SK-N-SH (cell line): ENCODE measurements at regions not wholly inside any gene's neighbourhood (a gene's known extent, or its start where the extent isn't known, plus 50 kb on each side); places are given as distances from the start of the nearest gene placed in this dataset.

Source experiments
- CTCF ChIA-PET: fragments of 300-600, 350-600 bp; formaldehyde crosslinking; extraction: SDS; loops from one replicate; lab custom pipeline; 2021; lab: Yijun Ruan, JAX
- POLR2A ChIA-PET: fragments of 350-600 bp; sonication (Branson Sonifier 250); formaldehyde crosslinking; extraction: SDS; loops from one replicate; lab custom pipeline; 2020; ENCODE audit warnings: antibody characterized with exemption, inconsistent platforms; lab: Yijun Ruan, JAX
- DNase-seq: peaks from one replicate; pipeline ENCODE4 v3.0.0; 2012
- H2AFZ ChIP-seq: fragments of 200-600 bp; sonication (generic); 2 replicates; pipeline ENCODE4 v1.8.1; 2016; ENCODE audit warnings: antibody characterized with exemption, mild to moderate bottlenecking, low read depth
- H3F3A ChIP-seq: fragments of 200-600 bp; sonication (generic); replicated peaks from 2 replicates; pipeline ENCODE3; 2016; ENCODE audit warnings: antibody characterized with exemption, mild to moderate bottlenecking; ENCODE audit not compliant: insufficient read depth
- H3K27ac ChIP-seq, 2 experiments: fragments of 200-500 bp in 1 of 2; fragments of 200-600 bp in 1 of 2; sonication (Bioruptor generic) in 1 of 2; sonication (generic), shearing (Covaris generic) in 1 of 2; 2 replicates each; pipeline versions ENCODE4 v1.5.1 to v1.6.1; 2014 to 2016; ENCODE audit warnings: low read depth in 2 of 2, inconsistent platforms in 1 of 2, low read length in 1 of 2, mild to moderate bottlenecking in 1 of 2, mixed read lengths in 1 of 2
- H3K27me3 ChIP-seq: fragments of 200-600 bp; sonication (generic), shearing (Covaris generic); 2 replicates; pipeline ENCODE4 v1.6.1; 2016; ENCODE audit warnings: mixed run types; ENCODE audit not compliant: insufficient read depth
- H3K36me3 ChIP-seq, 2 experiments: fragments of 200-500 bp in 1 of 2; fragments of 200-600 bp in 1 of 2; sonication (Bioruptor generic) in 1 of 2; sonication (generic) in 1 of 2; replicated peaks in 1 of 2; 2 replicates each; pipeline versions ENCODE3 to v1.5.1; 2014 to 2016; ENCODE audit warnings: low read length in 1 of 2, mild to moderate bottlenecking in 1 of 2; ENCODE audit not compliant: insufficient read depth in 2 of 2, control insufficient read depth in 1 of 2
- H3K4me1 ChIP-seq, 2 experiments: fragments of 200-500 bp in 1 of 2; fragments of 200-600 bp in 1 of 2; sonication (Bioruptor generic) in 1 of 2; sonication (generic), shearing (Covaris generic) in 1 of 2; 2 replicates each; pipeline versions ENCODE4 v1.5.1 to v1.6.1; 2014 to 2016; ENCODE audit warnings: low read depth in 1 of 2, low read length in 1 of 2, mixed run types in 1 of 2; ENCODE audit not compliant: insufficient read depth in 2 of 2, control insufficient read depth in 1 of 2
- H3K4me2 ChIP-seq: fragments of 200-600 bp; sonication (generic), shearing (Covaris generic); 2 replicates; pipeline ENCODE4 v1.6.1; 2017; ENCODE audit warnings: mixed run types
- H3K4me3 ChIP-seq, 2 experiments: fragments of 200-500 bp in 1 of 2; fragments of 200-600 bp in 1 of 2; sonication (Bioruptor generic) in 1 of 2; sonication (generic), shearing (Covaris generic) in 1 of 2; 2 replicates each; pipeline versions ENCODE4 v1.5.1 to v1.8.1; 2014 to 2016; ENCODE audit warnings: low read depth in 2 of 2, inconsistent platforms in 1 of 2, low read length in 1 of 2, mild to moderate bottlenecking in 1 of 2, mixed read lengths in 1 of 2, moderate library complexity in 1 of 2
- H3K79me2 ChIP-seq: fragments of 200-600 bp; sonication (generic); 2 replicates; pipeline ENCODE4 v1.8.1; 2017; ENCODE audit warnings: mild to moderate bottlenecking; ENCODE audit not compliant: insufficient read depth
- H3K9ac ChIP-seq: fragments of 200-600 bp; sonication (generic); 2 replicates; pipeline ENCODE4 v1.6.1; 2017; ENCODE audit warnings: mixed run types
- H3K9me2 ChIP-seq: fragments of 200-600 bp; sonication (generic); 2 replicates; pipeline ENCODE4 v1.6.1; 2017; ENCODE audit warnings: mixed run types
- H3K9me3 ChIP-seq: fragments of 200-600 bp; sonication (generic); 2 replicates; pipeline ENCODE4 v1.6.1; 2017; ENCODE audit warnings: mixed run types, mild to moderate bottlenecking, moderate library complexity
- H4K20me1 ChIP-seq: fragments of 200-600 bp; sonication (generic); 2 replicates; pipeline ENCODE4 v1.6.1; 2017; ENCODE audit warnings: mild to moderate bottlenecking, mixed run types; ENCODE audit not compliant: insufficient read depth
- EP300 ChIP-seq, 2 experiments: IDR thresholded peaks; 2 replicates each; pipeline versions ENCODE4 v1.4.0 to v1.6.1; 2012; ENCODE audit warnings: borderline replicate concordance in 1 of 2, low read depth in 1 of 2, low read length in 1 of 2
- EZH2phosphoT487 ChIP-seq: fragments of 200-600 bp; sonication (generic); IDR thresholded peaks from 2 replicates; pipeline ENCODE4 v1.6.1; 2017; ENCODE audit warnings: low read depth, mixed run types, mild to moderate bottlenecking, antibody characterized with exemption, moderate library complexity, borderline replicate concordance
- FOSL2 ChIP-seq: IDR thresholded peaks from 2 replicates; pipeline ENCODE4 v1.4.0; 2012; ENCODE audit warnings: low read depth, mild to moderate bottlenecking, moderate library complexity, borderline replicate concordance
- GABPA ChIP-seq: IDR thresholded peaks from 2 replicates; pipeline ENCODE4 v1.4.0; 2012; ENCODE audit warnings: low read depth, mild to moderate bottlenecking
- JUND ChIP-seq: IDR thresholded peaks from 2 replicates; pipeline ENCODE4 v1.4.0; 2012
- MEF2A ChIP-seq: IDR thresholded peaks from 2 replicates; pipeline ENCODE4 v1.4.0; 2012; ENCODE audit warnings: low read depth, borderline replicate concordance
- MXI1 ChIP-seq: IDR thresholded peaks from 2 replicates; pipeline ENCODE4 v1.6.1; 2012; ENCODE audit warnings: mild to moderate bottlenecking, low read depth, low read length, improper control_type of control experiment
- NFIC ChIP-seq: IDR thresholded peaks from 2 replicates; pipeline ENCODE4 v1.4.0; 2012; ENCODE audit warnings: borderline replicate concordance
- POLR2AphosphoS5 ChIP-seq: IDR thresholded peaks from 2 replicates; pipeline ENCODE4 v1.6.1; 2012; ENCODE audit warnings: low read depth, low read length
- RCOR1 ChIP-seq: fragments of 150-350 bp; IDR thresholded peaks from 2 replicates; pipeline ENCODE4 v1.6.1; 2017; ENCODE audit warnings: antibody characterized with exemption, low read length
- RFX5 ChIP-seq: IDR thresholded peaks from 2 replicates; pipeline ENCODE4 v1.6.1; 2012; ENCODE audit warnings: mild to moderate bottlenecking, improper control_type of control experiment, low read length
- SIN3A ChIP-seq: IDR thresholded peaks from 2 replicates; pipeline ENCODE4 v1.6.1; 2012; ENCODE audit warnings: low read depth, mild to moderate bottlenecking, low read length, moderate library complexity, borderline replicate concordance
- SMC3 ChIP-seq: IDR thresholded peaks from 2 replicates; pipeline ENCODE4 v1.6.1; 2012; ENCODE audit warnings: low read depth, low read length, improper control_type of control experiment
- TEAD4 ChIP-seq: IDR thresholded peaks from 2 replicates; pipeline ENCODE4 v1.4.0; 2012; ENCODE audit warnings: mild to moderate bottlenecking, borderline replicate concordance; ENCODE audit not compliant: insufficient read depth
- WGBS: methylation state at CpG from one replicate; pipeline ENCODE4 v1.1.6; 2017; ENCODE audit warnings: low lambda C conversion rate; 5-methylcytosine and 5-hydroxymethylcytosine counted together
- TF ChIP-seq, protein P1 (sequence below): IDR thresholded peaks from 2 replicates; pipeline ENCODE4 v1.6.1; 2012; ENCODE audit warnings: mild to moderate bottlenecking, low read depth, low read length, moderate library complexity
- TF ChIP-seq, protein P2 (sequence below): IDR thresholded peaks from 2 replicates; pipeline ENCODE4 v1.4.0; 2012; ENCODE audit warnings: low read depth, borderline replicate concordance
- TF ChIP-seq, protein P3 (sequence below): fragments of 150-350 bp; IDR thresholded peaks from 2 replicates; pipeline ENCODE4 v1.6.1; 2017; ENCODE audit warnings: antibody characterized with exemption, low read length, low read depth, borderline replicate concordance

DNA sequence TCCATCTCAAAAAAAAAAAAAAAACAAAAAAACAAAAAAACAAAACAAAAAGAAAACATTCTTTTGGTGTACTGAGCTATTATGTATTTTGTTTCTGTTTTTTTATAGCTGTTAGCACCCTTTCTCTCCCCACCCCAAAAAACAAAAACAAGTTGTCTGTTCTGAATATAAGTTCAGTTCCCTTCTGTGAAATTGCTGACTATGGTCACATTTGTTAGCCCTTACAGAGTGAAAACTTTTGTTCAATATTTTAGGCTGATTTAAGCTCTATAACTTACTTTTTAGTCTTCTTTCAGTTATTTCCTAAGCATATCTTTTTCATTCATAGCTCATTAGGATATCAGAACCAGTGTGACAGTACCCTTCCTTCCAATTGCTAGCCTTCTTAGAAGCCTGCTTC is 1056.6 kb upstream of the NCAM2 start:
- Histone ChIP-seq H2AFZ (no peak overlapping the region), H3K9ac (no peak overlapping the region), H3K9me3 (no peaks in the 10 kb centered on the region), H3K4me3 (no peak overlapping the region), H3K79me2 (no peaks in the 10 kb centered on the region), H4K20me1 (no peaks in the 10 kb centered on the region), H3K27ac (no peak overlapping the region), H3K27me3 (no peaks in the 10 kb centered on the region), H3K4me1 (no peaks in the 10 kb centered on the region), H3K4me2 (no peak overlapping the region), H3F3A (no peaks in the 10 kb centered on the region), H3K9me2 (no peaks in the 10 kb centered on the region), H3K36me3 (no peaks in the 10 kb centered on the region)
- ChIA-PET POLR2A (no interaction called here), CTCF (no interaction called here)
- DNase-seq: no peak
- TF ChIP-seq EZH2phosphoT487 (no peak), MEF2A (no peak), SIN3A (no peak), POLR2AphosphoS5 (no peak), TEAD4 (no peak), FOSL2 (no peak), JUND (no peak), RCOR1 (no peak), SMC3 (no peak), EP300 (IDR thresholded peaks at IDR 0.05; ENCODE audit: borderline replicate concordance in 1 of 2, low read depth in 1 of 2, low read length in 1 of 2) (no peak)
- TF ChIP-seq, protein P1, sequence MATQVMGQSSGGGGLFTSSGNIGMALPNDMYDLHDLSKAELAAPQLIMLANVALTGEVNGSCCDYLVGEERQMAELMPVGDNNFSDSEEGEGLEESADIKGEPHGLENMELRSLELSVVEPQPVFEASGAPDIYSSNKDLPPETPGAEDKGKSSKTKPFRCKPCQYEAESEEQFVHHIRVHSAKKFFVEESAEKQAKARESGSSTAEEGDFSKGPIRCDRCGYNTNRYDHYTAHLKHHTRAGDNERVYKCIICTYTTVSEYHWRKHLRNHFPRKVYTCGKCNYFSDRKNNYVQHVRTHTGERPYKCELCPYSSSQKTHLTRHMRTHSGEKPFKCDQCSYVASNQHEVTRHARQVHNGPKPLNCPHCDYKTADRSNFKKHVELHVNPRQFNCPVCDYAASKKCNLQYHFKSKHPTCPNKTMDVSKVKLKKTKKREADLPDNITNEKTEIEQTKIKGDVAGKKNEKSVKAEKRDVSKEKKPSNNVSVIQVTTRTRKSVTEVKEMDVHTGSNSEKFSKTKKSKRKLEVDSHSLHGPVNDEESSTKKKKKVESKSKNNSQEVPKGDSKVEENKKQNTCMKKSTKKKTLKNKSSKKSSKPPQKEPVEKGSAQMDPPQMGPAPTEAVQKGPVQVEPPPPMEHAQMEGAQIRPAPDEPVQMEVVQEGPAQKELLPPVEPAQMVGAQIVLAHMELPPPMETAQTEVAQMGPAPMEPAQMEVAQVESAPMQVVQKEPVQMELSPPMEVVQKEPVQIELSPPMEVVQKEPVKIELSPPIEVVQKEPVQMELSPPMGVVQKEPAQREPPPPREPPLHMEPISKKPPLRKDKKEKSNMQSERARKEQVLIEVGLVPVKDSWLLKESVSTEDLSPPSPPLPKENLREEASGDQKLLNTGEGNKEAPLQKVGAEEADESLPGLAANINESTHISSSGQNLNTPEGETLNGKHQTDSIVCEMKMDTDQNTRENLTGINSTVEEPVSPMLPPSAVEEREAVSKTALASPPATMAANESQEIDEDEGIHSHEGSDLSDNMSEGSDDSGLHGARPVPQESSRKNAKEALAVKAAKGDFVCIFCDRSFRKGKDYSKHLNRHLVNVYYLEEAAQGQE: no peak

DNA sequence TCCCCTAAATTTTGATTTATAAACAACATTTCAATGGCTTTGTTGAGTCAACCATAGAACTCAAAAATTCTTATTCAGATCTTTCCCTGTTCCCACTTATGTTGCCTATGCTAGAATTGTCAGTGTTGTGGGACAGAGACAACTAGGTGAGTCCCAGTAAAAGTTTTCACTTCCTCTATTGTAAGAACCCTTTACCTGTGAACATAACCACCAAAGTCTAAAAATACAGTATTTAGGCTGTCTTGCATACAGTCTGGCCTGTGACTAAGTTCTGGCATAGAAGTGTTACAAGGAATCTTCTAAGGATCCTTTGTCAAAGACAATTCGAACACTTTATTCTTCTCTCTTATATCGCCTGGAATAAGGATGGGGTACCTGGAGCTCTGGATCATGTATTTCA is 1047.9 kb upstream of the NCAM2 start:
- CTCF ChIA-PET: no interaction called here
- Histone ChIP-seq H3K4me3 (no peak overlapping the region), H3K9ac (no peak overlapping the region), H3K27me3 (no peaks in the 10 kb centered on the region), H3K27ac (no peak overlapping the region), H4K20me1 (no peaks in the 10 kb centered on the region), H2AFZ (no peak overlapping the region), H3F3A (no peaks in the 10 kb centered on the region), H3K9me2 (no peaks in the 10 kb centered on the region), H3K4me1 (no peaks in the 10 kb centered on the region), H3K4me2 (no peak overlapping the region), H3K36me3 (no peaks in the 10 kb centered on the region), H3K79me2 (no peaks in the 10 kb centered on the region), H3K9me3 (no peaks in the 10 kb centered on the region)
- no peak for DNase-seq
- WGBS: 6% methylated on average over 2 of the region's 2 CpGs
- POLR2A ChIA-PET: no interaction called here
- no peak for TF ChIP-seq NFIC
- TF ChIP-seq, protein P2, sequence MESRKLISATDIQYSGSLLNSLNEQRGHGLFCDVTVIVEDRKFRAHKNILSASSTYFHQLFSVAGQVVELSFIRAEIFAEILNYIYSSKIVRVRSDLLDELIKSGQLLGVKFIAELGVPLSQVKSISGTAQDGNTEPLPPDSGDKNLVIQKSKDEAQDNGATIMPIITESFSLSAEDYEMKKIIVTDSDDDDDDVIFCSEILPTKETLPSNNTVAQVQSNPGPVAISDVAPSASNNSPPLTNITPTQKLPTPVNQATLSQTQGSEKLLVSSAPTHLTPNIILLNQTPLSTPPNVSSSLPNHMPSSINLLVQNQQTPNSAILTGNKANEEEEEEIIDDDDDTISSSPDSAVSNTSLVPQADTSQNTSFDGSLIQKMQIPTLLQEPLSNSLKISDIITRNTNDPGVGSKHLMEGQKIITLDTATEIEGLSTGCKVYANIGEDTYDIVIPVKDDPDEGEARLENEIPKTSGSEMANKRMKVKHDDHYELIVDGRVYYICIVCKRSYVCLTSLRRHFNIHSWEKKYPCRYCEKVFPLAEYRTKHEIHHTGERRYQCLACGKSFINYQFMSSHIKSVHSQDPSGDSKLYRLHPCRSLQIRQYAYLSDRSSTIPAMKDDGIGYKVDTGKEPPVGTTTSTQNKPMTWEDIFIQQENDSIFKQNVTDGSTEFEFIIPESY: no peak
- no peak for TF ChIP-seq SMC3
- no peak for TF ChIP-seq EP300 (IDR thresholded peaks at IDR 0.05; ENCODE audit: borderline replicate concordance in 1 of 2, low read depth in 1 of 2, low read length in 1 of 2)
- TF ChIP-seq, protein P1: no peak
- TF ChIP-seq RFX5: no peak
- TF ChIP-seq, protein P3, sequence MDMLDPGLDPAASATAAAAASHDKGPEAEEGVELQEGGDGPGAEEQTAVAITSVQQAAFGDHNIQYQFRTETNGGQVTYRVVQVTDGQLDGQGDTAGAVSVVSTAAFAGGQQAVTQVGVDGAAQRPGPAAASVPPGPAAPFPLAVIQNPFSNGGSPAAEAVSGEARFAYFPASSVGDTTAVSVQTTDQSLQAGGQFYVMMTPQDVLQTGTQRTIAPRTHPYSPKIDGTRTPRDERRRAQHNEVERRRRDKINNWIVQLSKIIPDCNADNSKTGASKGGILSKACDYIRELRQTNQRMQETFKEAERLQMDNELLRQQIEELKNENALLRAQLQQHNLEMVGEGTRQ: no peak
- TF ChIP-seq MXI1: no peak
- TF ChIP-seq POLR2AphosphoS5: no peak
- TF ChIP-seq GABPA: no peak
